ENCODE measurements at regions not wholly inside any gene's neighbourhood (a gene's known extent, or its start where the extent isn't known, plus 50 kb on each side); places are given as distances from the start of the nearest gene placed in this dataset.

GRCh38 chr2:15796167-15796942, 144.0 kb upstream of the MYCN start:
- no peaks in the 10 kb centered on the region for H3K4me1 ChIP-seq (ENCODE audit: control insufficient read depth, insufficient read depth, low read length)
- POLR2A ChIA-PET, result no interaction called here

More at GRCh38 chr2:15796167-15796942, 144.0 kb upstream of the MYCN start:
- Histone ChIP-seq H3K27me3 (ENCODE audit: control insufficient read depth, insufficient read depth, low read length) (no peaks in the 10 kb centered on the region; the same call in 1 of the 2 replicates), H3K4me3 (ENCODE audit: low read depth in 2 of 2, low read length in 2 of 2) (no peak overlapping the region), H3K9me3 (ENCODE audit: control insufficient read depth, insufficient read depth, low read depth, low read length) (no peaks in the 10 kb centered on the region), H3K27ac (ENCODE audit: low read length) (no peak overlapping the region), H3K36me3 (ENCODE audit: control insufficient read depth, insufficient read depth, low read length) (no peaks in the 10 kb centered on the region)
- TF ChIP-seq SIN3A (IDR thresholded peaks at IDR 0.05; ENCODE audit: borderline replicate concordance, insufficient read depth, low read depth, low read length) (no peak), TCF7L2 (IDR thresholded peaks at IDR 0.05; ENCODE audit: low read depth, low read length) (no peak), CTCF (IDR thresholded peaks at IDR 0.05) (no peak), REST (IDR thresholded peaks at IDR 0.05; ENCODE audit: insufficient read depth in 1 of 2, low read depth in 2 of 2, low read length in 1 of 2) (no peak), POLR2AphosphoS5 (IDR thresholded peaks at IDR 0.05; ENCODE audit: low read depth, low read length) (no peak)
- DNase-seq (ENCODE audit: low read depth, low spot score) (no peak), ATAC-seq (no peak)
- BruUV-seq (replicated peaks), result no TSS peak
- intact Hi-C loops (cut with micrococcal nuclease; ENCODE audit: unreplicated experiment), result no loop called here
- CTCF ChIA-PET, result no interaction called here
- in situ Hi-C loops (cut with HindIII; ENCODE audit: low pct_unique_long_range_greater_than_20kb, low sequenced_read_pairs), result no loop called here
